VCaP (cell line): ENCODE measurements at regions not wholly inside any gene's neighbourhood (a gene's known extent, or its start where the extent isn't known, plus 50 kb on each side); places are given as distances from the start of the nearest gene placed in this dataset.

Experiments
- H3K27ac ChIP-seq: fragments of 450-650 bp; 2 replicates; pipeline ENCODE4 v1.5.1; 2017
- TF ChIP-seq, protein P1 (sequence below): fragments of 450-650 bp; conservative IDR thresholded peaks from 2 replicates; pipeline ENCODE4 v1.5.1; 2017; ENCODE audit warnings: mild to moderate bottlenecking, moderate library complexity

DNA sequence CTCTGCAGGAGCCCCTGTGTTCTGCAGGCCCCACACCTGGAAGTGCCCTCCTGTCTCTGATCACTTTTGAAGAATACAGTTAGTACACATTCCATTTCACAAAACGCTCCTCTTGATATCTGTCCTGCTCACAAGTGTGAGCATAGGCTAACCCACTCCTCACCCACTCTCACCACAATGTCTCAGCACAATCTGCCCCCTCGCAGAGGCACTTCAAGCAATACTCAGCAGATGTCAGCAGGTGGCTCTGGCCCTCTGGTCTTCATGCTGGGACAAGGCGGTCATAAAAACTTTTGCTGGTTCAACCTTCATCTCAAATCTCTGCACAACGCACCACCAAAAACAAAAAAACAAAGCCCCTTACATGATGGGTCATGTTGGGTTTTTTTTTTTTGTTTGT, 671.2 kb downstream of the MATN1 start:
- TF ChIP-seq, protein P1, sequence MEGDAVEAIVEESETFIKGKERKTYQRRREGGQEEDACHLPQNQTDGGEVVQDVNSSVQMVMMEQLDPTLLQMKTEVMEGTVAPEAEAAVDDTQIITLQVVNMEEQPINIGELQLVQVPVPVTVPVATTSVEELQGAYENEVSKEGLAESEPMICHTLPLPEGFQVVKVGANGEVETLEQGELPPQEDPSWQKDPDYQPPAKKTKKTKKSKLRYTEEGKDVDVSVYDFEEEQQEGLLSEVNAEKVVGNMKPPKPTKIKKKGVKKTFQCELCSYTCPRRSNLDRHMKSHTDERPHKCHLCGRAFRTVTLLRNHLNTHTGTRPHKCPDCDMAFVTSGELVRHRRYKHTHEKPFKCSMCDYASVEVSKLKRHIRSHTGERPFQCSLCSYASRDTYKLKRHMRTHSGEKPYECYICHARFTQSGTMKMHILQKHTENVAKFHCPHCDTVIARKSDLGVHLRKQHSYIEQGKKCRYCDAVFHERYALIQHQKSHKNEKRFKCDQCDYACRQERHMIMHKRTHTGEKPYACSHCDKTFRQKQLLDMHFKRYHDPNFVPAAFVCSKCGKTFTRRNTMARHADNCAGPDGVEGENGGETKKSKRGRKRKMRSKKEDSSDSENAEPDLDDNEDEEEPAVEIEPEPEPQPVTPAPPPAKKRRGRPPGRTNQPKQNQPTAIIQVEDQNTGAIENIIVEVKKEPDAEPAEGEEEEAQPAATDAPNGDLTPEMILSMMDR = peak; percentile 61

DNA sequence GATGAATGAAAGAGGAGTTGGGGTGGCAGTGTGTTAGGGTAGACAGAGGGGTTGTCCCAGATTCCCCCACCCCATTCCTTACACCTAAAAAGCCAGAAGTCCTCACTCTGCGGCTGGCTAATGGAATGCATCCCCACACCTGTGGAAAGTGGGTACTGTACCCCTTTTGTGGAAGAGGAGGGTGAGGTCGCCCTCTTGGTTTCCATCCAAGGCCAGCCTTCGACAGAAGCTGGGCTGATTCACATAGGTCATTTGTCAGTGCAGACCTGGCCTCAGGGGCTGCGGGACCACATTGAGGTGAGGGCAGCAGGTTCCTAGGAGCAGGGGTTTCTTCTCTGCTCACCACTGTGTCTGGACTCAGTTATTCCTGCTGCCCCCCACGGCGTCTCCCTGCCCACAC, 671.6 kb downstream of the MATN1 start:
- TF ChIP-seq, protein P1 = no peak
- H3K27ac ChIP-seq = no peak overlapping the region

More for the DNA sequence above, 671.2 kb downstream of the MATN1 start:
- no peak overlapping the region for H3K27ac ChIP-seq

DNA sequence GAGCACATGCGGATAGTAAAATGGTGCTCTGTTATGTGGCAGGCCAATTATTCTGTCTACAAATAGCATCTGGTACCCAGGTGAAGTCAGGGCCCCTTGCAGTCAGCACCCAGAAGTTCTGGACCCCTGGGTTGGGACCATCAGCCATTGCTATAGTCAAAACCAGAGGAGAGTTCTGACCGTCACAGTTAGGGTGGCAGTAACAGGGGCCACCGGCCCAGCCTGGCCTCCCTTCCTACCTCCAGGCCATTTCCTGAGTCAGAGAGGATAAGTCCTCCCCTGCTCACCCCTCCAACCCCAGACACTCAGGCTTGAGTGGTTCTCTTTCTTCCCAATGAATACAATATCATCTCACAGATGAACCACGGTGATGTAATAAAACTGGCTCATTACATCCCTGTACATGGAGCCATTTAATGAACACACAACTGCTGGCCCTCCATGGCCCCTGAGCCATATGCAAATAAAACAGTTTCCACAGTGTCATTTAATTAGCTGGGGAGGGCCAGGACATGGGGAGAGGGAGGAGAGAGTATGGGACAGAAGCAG, 673.6 kb downstream of the MATN1 start:
- TF ChIP-seq, protein P1 = no peak

DNA sequence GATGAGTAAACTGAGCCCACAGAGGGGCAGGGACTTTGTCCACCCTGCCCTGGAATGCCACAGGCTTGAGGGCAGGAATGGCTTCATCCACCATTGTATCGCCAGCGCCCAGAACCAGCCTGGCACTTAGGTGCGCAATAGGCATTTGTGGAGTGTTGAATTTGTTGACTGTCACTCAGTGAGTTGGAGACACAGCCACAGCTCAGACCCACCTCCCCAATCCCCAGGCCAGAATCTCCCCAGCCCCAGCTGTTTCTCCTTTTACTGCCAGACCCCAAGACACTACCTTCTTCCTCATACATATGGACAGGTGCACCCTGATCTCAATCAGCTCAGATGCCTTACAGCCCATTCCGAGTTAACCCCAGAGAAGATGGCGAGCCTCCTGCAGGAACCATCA, 674.5 kb downstream of the MATN1 start:
- TF ChIP-seq, protein P1 = no peak

More for the DNA sequence above, 673.6 kb downstream of the MATN1 start:
- H3K27ac ChIP-seq = no peak overlapping the region

DNA sequence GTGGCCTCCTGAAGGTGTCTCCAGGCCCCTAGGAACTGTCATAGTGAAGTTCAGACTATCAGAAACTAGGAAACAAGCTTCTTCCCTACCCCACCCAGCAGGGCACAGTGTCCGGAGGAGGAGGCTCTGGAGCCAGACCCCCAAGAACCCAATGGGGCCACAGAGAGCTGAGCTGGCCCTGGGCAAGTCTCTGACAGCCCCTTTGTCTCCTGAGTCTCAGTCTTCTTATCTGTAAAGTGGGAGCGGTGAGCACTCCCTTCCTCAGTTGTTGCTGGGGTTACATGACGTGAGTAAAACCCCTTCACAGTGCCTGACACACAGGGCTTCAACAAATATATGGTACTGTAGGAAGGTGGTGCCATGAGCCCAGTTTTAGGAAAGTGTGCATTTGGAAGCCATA, 675.8 kb downstream of the MATN1 start:
- H3K27ac ChIP-seq = no peak overlapping the region
- TF ChIP-seq, protein P1 = no peak

More for the DNA sequence above, 674.5 kb downstream of the MATN1 start:
- no peak overlapping the region for H3K27ac ChIP-seq

DNA sequence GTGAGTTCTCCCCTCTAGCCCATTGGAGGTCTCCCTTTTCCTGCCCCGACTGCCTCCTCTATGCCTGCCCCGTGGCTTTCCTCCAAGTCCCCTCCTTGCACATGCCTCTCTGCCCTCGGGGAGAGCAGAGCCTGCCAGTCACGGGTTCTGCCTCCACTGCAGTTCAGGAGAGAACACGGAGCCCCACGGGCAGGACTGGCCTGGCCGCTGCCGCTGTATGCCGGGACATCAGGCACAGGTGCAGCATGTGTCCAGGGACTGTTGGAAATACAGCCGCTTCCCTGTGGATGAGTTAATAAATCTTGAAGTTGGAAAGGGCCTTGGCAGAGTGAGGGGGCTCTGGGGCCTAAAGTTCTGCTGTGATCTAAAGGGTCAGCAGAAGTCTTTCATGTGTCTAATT, 676.6 kb downstream of the MATN1 start:
- TF ChIP-seq, protein P1 = no peak
- H3K27ac ChIP-seq = no peak overlapping the region

DNA sequence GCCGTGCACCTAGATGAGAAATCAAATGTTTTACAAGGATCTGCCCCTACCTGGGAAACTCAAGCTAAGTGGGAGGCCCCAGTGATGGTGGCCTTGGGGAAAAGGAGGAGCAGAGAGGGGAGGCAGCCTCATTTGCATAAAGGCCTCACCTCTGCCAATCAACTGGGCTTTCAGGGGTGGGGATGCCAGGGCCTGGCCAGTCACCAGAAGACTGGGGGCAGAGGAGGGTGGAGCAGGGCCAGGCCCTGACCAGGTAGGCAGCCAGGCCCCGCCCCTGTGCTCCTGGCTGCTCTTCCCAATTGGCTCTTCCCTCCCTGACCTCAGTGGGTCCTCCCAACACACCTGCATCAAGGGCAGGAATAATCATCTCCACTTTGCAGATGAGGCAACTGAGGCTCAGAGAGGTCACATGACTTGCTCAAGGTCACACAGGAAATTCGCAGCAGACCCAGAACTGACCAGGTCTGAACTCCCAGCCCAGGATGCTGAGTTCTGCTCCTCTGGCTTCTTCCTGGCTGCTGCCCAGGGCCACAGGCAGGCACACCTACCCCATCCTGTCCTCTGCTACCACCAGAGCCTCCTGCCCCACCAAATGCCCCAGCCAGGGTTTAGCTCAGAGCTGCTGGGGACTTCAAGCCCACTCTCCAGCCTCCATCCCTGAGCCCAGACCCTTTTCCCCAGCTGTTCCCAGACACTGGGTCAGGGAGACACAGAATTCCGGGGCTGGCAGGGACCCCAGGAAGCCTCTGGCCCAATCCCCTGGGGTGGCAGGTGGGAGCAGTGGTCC, 677.9 kb downstream of the MATN1 start:
- TF ChIP-seq, protein P1 = no peak
- no peak overlapping the region for H3K27ac ChIP-seq
